RWPE1 (cell line): ENCODE measurements at regions not wholly inside any gene's neighbourhood (a gene's known extent, or its start where the extent isn't known, plus 50 kb on each side); places are given as distances from the start of the nearest gene placed in this dataset.

ENCODE experiments used
- CTCF ChIA-PET: fragments of 350-600 bp; sonication (Branson Sonifier 250); formaldehyde crosslinking; extraction: SDS; loops from one replicate; lab custom pipeline; 2021; lab: Yijun Ruan, JAX
- POLR2A ChIA-PET: fragments of 400-600 bp; formaldehyde crosslinking; extraction: SDS; loops from one replicate; lab custom pipeline; 2020; ENCODE audit warnings: antibody characterized with exemption; ENCODE audit not compliant: low non-redundant PET; lab: Yijun Ruan, JAX
- DNase-seq: peaks from one replicate; pipeline ENCODE4 v3.0.0; 2012; ENCODE audit warnings: low spot score
- H3K27ac ChIP-seq: fragments of 450-650 bp; 2 replicates; pipeline ENCODE4 v1.5.1; 2017
- CTCF ChIP-seq: fragments of 450-650 bp; conservative IDR thresholded peaks from 2 replicates; pipeline ENCODE4 v1.5.1; 2017; ENCODE audit warnings: low read depth, mild to moderate bottlenecking

- DNase-seq: no peak
- H3K27ac ChIP-seq: no peak overlapping the region
- ChIA-PET CTCF (no interaction called here), POLR2A (no interaction called here)
- TF ChIP-seq CTCF: no peak
These were observed 380.2 kb downstream of the FGF9 start for GRCh38 chr13:22050951-22051563.

GRCh38 chr13:22053053-22053452 is 382.2 kb downstream of the FGF9 start:
- no peak overlapping the region for H3K27ac ChIP-seq
- DNase-seq: no peak
- CTCF ChIA-PET: no interaction called here
- POLR2A ChIA-PET: no interaction called here
- TF ChIP-seq CTCF: no peak

- ChIA-PET CTCF (no interaction called here), POLR2A (no interaction called here)
- H3K27ac ChIP-seq: no peak overlapping the region
- DNase-seq: no peak
- TF ChIP-seq CTCF: no peak
These were observed 384.4 kb downstream of the FGF9 start for GRCh38 chr13:22055259-22055658.

GRCh38 chr13:22060187-22060586 is 389.3 kb downstream of the FGF9 start:
- DNase-seq: no peak
- ChIA-PET POLR2A (no interaction called here), CTCF (interaction anchor here (0.6 kb wide), 1 partner anchor 457 kb away, joined by 3 read pairs; no protein-coding TSS in a partner anchor)
- no peak overlapping the region for H3K27ac ChIP-seq
- no peak for TF ChIP-seq CTCF

- TF ChIP-seq CTCF: no peak
- CTCF ChIA-PET: no interaction called here
- POLR2A ChIA-PET: no interaction called here
- H3K27ac ChIP-seq: no peak overlapping the region
- DNase-seq: no peak
These were observed 390.5 kb downstream of the FGF9 start for GRCh38 chr13:22061371-22061805.

- DNase-seq: no peak
- ChIA-PET CTCF (no interaction called here), POLR2A (no interaction called here)
- TF ChIP-seq CTCF: no peak
- no peak overlapping the region for H3K27ac ChIP-seq
These were observed 391.0 kb downstream of the FGF9 start for GRCh38 chr13:22061806-22062391.
